Smooth muscle cell of the brain vasculature (primary cell): ENCODE measurements at regions not wholly inside any gene's neighbourhood (a gene's known extent, or its start where the extent isn't known, plus 50 kb on each side); places are given as distances from the start of the nearest gene placed in this dataset.
"Not testable (repeated sequence)": the region's sequence is repeated elsewhere in the genome, so short reads cannot be mapped to it uniquely, and the experiment has no call there.

Source experiments
- DNase-seq: peaks from one replicate; pipeline ENCODE4 v3.0.0-alpha.2; 2012; ENCODE audit warnings: low read depth, low spot score

DNA sequence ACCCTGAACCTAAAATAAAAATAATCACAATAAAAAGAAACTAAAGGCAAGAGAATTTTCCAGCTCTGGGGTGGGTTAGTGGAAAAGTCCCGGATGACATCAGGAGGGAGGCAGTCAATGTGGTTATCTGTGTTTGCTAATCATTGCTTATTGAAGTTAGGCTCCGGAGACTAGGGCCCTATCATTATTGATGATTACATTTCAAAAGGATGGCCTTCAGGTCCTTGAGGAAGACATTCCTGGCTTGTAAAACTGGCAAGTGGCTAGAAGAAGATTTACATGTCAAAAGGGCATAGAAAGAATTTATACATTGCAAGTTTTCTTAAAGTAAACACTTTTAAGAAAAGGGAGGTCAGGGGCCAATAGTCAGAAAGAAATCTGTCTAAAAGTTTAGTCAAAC lies 123.4 kb downstream of the POSTN start:
- no peak for DNase-seq

DNA sequence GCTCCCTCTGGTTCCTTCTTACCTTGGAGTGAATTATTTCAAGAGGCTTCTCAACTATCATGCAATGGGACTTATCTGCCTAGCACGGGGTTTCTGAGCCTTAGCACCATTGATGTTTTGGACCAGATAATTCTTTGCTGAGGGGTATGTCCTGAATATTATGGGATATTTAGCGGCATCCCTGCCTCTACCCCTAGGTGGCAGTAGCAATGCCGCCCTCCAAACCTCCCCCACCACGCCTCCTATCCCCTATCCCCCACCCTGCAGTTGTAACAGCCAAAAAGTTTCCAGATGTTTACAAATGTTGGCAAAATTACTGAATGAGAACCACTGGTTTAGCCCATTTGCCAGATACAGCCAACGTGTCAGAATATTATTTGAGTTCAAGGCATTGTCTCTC lies 125.5 kb downstream of the POSTN start:
- no peak for DNase-seq

DNA sequence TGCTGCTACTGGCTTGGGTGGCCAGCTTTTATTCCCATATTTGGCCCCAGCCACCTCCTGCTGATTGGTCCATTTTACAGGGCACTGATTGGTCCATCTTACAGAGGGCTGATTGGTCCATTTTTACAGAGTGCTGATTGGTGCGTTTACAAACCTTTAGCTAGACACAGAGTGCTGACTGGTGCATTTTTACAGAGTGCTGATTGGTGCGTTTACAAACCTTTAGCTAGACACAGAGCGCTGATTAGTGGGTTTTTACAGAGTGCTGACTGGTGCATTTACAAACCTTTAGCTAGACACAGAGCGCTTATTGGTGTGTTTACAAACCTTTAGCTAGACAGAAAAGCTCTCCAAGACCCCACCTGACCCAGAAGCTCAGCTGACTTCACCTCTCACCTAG lies 126.3 kb downstream of the POSTN start:
- DNase-seq = not testable (repeated sequence)

DNA sequence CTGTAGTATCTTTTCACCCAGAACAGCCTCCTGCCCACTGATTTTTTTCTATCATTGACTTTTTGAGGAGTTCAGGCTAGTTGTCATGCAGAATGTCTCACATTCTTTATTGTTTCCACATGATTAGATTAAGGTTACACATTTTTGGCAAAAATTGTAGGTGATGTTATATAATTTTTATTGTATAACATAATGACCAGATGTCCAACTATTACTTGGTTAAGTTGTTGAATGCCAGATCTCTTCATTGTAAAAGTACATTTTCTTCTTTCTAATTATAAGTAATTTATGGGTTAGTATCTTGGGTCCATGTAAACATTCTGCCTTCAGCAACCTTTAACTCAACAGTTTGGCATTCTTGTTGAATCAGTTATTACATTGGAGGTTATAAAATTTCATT lies 138.4 kb downstream of the POSTN start:
- DNase-seq = no peak

DNA sequence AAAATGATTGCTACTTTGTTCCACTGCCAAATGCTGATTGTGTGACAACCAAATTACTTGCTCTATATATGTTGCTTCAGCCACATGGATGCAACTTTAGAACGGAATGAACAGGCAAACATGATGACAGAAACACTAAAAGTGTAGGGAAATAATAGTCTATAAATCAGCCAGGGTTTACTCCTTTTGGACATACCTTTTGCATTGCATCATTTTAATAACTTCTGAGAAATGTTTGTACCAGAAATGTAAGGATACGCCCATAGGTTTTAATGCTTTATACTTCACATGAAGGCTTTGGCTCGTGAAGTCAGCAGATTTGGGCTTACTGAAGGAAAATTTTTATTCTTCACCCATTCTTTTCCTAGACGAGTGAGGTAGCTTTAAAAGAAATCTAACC lies 141.0 kb downstream of the POSTN start:
- DNase-seq = no peak

DNA sequence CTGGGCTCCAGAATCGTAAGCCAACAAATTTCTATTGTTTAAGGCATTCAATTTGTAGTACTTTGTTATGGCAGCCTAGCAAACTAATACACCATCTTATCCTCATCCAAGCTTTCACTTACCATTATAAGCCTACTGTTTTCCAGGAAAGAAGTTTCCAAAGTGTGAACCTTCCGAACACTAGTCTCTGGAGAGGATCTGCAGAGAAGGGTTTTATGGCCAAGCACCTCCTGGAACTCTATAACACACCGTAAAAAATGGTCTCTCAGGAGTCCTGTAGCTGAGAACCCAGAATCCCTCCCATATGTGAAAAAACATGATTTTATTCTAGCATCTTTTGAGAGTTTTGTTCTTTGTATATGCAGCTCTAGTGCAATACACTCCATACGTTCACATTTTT lies 142.1 kb downstream of the POSTN start:
- no peak for DNase-seq

DNA sequence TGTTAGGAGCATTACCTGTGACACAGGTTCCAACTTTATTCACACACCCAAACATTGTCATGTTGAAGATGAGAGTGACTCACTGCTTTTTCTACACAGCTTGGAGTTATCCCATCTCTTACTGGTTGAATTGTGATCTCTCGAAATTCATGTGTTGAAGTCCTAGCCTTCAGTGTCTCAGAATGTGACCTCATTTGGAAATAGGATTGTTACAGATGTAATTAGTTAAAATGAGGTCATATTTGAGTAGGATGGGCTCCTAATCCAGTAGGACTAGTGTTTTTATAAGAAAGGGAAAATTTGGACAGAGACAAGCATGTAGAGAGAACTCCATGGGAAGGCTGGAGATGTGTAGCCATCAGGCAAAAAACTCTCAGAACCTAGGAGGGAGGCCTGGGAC lies 142.5 kb downstream of the POSTN start:
- DNase-seq = no peak

DNA sequence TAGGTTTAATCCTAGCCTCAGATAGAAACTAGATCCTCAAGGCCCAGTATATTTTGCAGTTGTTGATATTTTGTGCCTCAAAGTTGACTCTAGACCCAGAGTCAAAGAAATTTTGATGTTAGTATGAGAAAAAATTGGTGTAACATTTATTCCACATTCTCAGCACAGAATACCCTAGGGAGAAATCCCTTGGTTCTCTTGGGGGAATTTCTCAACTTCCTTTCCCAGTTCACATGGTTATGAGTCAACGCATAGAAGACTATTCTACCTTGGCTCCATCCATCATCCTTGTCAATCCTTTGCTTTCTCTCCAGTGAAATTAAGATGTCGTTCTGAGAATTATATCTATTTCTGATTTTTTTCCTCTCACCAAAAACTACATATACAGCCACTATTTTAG lies 145.3 kb downstream of the POSTN start:
- DNase-seq = no peak

DNA sequence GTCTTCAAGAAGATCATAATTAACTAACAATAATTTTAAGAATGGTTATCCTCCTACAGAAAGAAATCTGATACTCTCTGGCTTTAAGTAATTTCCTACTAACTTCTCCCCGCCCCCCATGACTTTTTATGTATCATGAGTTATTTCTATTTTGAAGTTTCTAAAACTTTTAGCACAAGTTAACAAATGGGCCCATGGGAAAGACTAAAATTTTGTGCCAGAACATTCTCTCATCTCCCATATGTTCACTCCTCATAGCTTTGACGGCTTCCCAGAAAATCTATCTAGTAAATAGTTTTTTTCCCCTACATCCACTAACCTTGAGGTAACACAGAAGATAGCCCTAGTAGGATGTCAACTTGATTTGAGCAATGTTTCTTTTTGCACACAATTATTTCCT lies 148.3 kb downstream of the POSTN start:
- DNase-seq = no peak

DNA sequence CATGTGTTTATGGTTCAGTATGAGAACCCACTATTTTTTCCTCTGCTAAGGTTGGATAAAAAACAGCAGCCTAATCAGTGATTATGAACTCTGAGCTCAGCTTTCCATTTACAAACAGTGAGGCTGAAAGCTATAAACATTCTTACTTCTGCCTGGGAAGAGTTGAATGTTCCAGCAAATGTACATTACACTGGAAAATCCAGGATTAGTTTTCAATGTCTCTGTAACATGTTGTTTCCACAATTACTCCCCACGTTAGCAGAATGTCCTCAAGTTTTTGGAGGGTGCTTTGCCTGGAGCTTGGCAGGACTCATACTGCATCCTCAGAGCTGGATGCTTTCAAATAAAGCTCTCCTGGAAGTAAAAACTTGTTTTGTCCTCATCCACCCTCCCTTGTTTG lies 150.4 kb downstream of the POSTN start:
- DNase-seq = no peak

DNA sequence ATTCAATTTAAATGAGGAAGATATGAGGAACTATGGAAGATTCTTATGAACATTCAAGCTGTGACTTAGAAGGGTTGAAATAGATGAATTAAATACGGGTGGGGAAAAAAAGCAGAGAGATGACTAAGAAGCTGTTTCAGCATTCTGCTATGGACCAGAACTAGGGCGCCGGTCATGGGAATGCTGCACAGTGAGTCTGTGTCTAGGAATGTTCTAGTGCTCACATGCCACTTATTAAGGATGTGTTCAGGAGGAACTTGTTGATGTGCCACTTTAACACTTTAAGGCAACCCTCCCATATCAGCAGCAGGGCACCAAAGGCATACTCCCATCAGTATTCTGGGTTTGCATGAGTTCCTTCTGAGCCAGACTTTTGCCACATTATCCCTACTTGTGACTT lies 152.1 kb downstream of the POSTN start:
- peak; percentile 29 for DNase-seq

DNA sequence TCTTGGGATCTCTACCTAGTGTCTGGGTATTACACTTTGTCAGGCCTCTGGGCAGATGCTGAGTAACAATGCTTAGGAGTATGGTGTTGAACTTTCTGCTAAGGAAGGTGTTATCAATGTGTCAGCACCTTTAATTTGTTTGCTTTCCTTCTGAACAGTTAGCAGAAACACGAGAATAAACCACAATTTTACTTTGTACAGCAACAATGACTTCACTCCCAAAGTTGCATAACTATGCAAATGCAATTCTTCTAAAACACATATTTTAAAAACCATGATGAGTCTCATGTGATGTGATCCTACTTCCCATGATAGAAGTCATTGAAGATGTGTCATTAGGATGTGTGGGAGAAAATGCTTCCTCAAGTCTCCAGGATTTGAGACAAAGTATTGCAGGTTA lies 155.0 kb downstream of the POSTN start:
- no peak for DNase-seq

DNA sequence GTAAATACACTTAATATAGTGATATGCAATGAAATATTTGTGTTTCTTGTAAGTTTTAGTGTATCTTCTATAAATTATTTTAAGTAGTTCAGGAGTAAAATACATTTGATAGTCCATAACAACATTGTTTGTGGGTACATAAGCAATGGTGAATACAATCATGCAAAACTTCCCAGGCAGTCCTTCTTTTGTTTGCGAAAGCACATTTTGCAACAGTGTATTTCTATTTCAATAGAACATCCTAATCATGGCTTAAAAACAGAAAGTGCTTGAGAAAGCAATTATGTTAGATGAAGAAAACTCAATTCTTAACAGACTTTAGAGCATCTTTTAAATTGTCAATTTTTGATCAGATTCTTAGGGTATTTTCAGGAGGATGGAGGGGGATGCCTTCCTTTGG lies 155.6 kb downstream of the POSTN start:
- no peak for DNase-seq

DNA sequence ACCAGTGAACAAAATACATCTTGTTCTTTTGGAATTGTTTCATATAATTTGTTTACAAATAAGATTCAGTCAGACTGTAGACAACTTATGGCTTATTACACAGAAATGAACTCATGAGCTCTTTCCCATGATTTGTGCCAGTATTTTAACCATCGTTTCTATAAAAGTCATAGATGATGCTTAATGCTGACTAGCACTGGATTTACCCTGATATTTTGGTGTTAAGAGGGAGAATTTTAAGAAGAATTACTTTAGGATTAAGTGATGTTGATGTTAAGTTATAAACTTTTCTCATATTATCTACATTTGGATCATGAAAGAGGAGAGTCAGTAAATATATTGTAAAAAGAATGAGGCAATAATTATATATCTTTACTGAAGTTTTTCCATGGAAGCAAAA lies 162.7 kb downstream of the POSTN start:
- no peak for DNase-seq

DNA sequence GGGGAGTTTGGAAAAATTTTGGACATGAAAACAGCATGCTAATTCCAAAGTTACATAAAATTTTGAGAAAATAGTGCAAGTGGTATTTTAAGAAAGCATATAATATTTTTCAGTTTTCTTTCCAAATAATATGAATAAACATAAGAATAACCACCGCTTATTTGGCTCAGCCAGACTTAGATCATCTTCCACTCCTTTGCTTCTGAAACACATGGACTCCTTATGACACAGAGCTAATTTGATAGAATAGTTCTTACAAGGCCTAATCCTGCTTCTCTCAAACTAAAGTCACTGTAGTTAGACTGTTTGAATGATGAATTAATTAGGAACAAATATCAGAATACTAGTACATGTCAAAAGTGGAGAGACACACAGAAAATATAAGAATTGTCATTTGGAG lies 165.5 kb downstream of the POSTN start:
- no peak for DNase-seq

DNA sequence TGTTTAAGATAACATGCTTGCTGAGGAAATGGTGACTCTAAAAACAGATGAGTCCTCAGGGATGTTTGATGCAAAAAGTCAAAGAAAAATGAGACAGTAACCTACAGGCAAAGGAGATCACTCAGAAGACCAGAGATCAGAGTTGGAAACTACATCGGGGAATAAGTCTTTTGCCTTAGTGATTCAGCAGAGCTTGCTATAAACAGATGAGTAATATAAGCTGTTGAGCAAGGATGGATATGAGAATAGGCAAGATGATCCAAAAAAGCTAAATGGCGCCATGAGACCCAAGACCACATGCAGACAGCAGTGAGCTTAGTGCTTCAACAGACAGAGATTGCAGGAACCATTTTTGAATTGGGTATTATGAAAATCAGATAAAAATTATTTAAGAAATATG lies 168.6 kb downstream of the POSTN start:
- DNase-seq = no peak

DNA sequence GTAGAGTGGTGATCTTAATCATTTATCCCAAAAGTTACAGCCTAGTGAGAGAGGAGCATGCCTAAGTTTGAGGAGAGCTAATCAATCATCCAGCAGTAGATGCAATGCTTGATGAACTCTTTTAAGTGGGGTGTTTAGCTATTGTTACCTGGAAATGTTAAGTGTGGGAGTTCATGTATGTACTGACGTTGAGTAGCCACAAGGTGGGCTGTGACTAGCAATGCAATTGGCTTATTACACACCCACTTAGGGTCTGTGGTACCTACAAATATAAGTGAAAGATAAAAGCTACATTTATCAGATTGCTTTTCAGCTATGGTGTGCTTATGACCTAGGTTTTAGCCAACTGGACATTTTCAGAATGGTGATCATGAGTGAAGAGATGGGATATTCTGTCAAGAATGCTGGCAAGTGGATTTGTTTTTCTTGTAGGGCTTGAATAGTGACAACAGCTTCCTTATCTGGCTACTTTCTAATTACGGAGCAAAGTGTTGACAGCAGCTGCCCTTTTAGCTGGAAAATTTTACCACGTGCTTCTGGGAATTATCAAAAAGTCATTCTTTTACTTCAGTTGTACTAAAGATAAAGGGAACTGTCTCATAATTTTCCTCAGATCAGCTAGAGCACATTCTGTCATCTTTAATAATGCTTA lies 170.6 kb downstream of the POSTN start:
- no peak for DNase-seq

DNA sequence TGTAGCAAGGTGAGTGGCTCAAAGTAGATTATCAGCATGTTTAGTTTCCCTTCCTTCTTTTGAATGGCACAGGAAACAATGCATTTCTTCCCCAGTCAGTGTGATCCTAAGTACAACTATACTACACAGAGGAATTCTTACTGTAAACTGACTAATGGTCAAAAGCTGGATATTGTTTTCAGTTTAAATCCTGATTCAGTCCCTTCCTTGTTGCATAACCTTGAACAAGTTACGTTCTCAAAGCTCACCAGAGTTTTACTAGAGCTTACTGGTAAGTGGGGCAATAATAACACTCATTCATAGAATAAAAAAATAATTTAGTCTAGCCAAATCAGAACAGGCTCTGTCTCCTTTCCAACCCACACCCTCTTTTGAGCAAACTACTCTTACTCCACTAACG lies 180.1 kb downstream of the POSTN start:
- DNase-seq = no peak

DNA sequence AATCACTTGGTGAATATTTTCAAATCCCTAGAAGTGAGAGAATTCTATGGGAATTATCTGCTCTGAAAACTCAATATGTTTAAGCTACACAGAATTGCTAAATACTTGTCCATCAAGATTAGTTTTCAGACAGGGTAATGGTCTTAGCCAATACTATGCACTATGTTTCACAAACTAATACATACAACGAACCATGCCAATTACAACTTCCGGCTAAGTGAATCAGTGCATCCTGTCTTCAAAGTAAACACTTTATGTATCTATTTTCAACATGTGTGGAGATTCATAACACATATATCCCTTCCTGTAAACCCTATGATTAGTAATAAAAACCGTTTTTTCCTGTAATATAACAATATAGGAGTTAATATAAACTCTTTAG lies 181.5 kb downstream of the POSTN start:
- DNase-seq = no peak

DNA sequence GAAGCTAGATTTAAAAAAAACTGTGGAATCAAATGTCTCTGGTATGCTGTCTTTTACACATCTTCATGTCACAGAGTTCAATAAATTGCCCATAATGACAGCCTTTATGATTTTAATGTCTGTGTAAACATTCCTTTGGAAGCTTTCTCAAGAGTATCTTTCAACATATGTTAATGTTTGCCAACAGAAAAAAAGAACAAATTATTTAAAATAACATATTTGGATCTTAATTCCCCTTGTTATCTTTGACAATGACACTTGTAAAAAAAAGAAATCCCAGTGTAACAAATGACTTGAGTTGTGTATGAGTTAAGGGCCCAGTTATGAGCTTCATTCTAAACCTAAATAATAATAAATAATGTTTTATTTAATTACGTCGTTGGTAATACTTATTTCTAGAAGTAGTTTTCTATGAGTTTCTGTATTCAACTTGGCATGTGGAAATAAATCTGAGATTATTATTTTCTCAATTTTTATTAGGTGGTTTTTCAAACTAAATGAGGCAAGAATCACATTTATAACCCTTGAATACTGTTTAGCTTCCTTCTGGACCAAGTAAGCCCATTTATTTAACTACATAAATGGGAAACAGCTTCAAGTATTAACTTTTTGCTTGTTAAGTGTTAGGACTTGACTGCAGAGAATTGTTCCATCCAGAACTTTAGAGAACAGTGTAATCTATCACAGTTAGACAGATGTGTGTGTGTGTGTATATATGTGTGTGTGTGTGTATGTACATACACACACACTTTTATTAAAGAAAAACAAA lies 182.1 kb downstream of the POSTN start:
- no peak for DNase-seq

DNA sequence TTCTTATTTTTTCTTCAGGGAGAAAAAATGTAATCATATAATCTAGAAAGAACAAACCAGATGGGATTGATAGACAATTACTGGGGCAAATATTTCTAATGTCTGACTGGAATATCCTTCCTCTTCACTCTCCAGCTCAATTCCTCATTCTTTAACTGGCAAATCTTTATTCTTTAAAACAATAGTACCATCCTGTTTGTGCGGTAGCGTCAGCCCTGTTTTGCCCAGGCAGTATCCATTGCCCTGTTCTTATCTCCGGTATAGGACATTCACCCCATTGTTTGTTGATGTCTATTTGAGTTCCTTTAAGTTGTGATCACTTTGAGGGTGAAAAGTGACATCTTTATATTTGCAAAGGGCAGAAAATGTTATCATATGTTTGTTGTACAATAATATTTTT lies 185.4 kb downstream of the POSTN start:
- no peak for DNase-seq

DNA sequence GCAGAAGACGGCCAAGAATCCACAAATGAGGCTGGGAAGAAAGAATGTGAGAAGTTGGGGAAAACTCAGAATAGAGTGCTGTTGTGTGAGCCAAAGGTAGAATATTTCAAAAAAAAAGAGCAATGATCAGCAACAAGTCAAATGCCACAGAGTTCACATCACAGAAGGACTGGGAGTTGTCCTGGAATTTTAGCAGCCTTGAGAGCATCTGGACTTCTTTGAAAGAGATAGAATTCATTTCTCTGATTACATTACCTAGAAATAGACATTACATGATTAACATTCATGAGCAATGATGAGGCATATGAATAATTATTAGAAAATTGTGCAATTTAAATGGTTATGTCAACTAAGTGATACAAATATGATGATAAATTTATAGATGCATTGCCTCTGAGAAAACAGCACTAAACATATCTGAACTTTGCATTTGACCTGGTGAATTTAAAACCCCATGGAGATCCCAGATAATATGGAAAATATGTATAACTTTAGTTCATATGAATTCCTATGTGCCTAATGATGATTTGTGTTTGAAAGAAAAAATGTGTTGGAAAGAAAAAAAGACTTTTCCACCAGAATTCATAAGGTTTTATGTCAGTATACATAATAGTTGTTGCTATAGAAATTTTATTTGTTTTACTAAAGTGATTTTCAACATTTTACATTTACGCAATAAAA lies 186.2 kb downstream of the POSTN start:
- no peak for DNase-seq

DNA sequence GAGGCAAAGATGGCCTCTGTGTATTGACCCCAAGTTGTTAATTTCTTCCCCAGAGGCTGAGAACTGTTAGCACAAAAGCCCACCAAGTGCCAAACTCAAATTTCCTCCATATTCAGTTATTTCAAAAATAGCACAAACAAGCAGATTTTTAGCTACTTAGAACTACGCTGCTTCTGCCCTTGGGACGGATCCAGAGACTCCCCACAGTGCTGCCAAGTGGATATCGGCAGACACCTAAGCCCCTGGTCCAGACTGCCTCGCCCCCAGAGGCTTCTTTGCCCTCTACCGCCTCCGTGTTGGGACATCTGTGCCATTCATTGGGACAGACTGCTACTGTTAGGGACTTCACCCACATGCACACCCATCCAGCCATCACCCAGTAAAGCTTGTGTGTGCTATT lies 188.3 kb downstream of the POSTN start:
- DNase-seq = no peak
